ENCODE measurements at regions not wholly inside any gene's neighbourhood (a gene's known extent, or its start where the extent isn't known, plus 50 kb on each side); places are given as distances from the start of the nearest gene placed in this dataset.

- TF ChIP-seq CTCF (conservative IDR thresholded peaks at IDR 0.05; ENCODE audit: low read length) (no peak), EZH2phosphoT487 (IDR thresholded peaks at IDR 0.05; ENCODE audit: borderline replicate concordance) (no peak)
These were observed 242.3 kb downstream of the PSAT1 start for GRCh38 chr9:78539188-78539587.
